IPS-20b (cell line): ENCODE measurements at regions not wholly inside any gene's neighbourhood (a gene's known extent, or its start where the extent isn't known, plus 50 kb on each side); places are given as distances from the start of the nearest gene placed in this dataset.

Experiments used
- H3K27ac ChIP-seq: one replicate; pipeline ENCODE4 v1.5.1; 2013; ENCODE audit warnings: low read length
- H3K27me3 ChIP-seq: 2 replicates; pipeline ENCODE4 v1.6.1; 2013; ENCODE audit warnings: mild to moderate bottlenecking, low read length, inconsistent platforms; ENCODE audit not compliant: insufficient read depth
- H3K36me3 ChIP-seq: 2 replicates; pipeline ENCODE4 v1.6.1; 2013; ENCODE audit warnings: low read depth, mild to moderate bottlenecking, inconsistent platforms, low read length, moderate library complexity; ENCODE audit not compliant: insufficient read depth
- H3K4me1 ChIP-seq: 2 replicates; pipeline ENCODE4 v1.6.1; 2013; ENCODE audit warnings: mild to moderate bottlenecking, control low read depth, inconsistent platforms, low read length, moderate library complexity; ENCODE audit not compliant: insufficient read depth
- H3K4me3 ChIP-seq: 2 replicates; pipeline ENCODE4 v1.5.1; 2013; ENCODE audit warnings: mild to moderate bottlenecking, low read length, inconsistent platforms
- H3K9ac ChIP-seq: 2 replicates; pipeline ENCODE4 v1.6.1; 2013; ENCODE audit warnings: low read depth, mild to moderate bottlenecking, inconsistent platforms, low read length, moderate library complexity
- H3K9me3 ChIP-seq: 2 replicates; pipeline ENCODE4 v1.6.1; 2013; ENCODE audit warnings: mild to moderate bottlenecking, low read depth, low read length, inconsistent platforms; ENCODE audit not compliant: insufficient read depth

- no peak overlapping the region for H3K4me3 ChIP-seq
- H3K27me3 ChIP-seq = no peaks in the 10 kb centered on the region
- H3K9me3 ChIP-seq = no peaks in the 10 kb centered on the region
- H3K9ac ChIP-seq = no peak overlapping the region
- no peaks in the 10 kb centered on the region for H3K4me1 ChIP-seq
- no peak overlapping the region for H3K27ac ChIP-seq
- H3K36me3 ChIP-seq = no peaks in the 10 kb centered on the region
Measured at GRCh38 chr15:93587059-93587521, 498.1 kb upstream of the RGMA start.

- no peak overlapping the region for H3K4me3 ChIP-seq
- no peak overlapping the region for H3K27ac ChIP-seq
- H3K36me3 ChIP-seq = no peaks in the 10 kb centered on the region
- no peaks in the 10 kb centered on the region for H3K27me3 ChIP-seq
- no peak overlapping the region for H3K9ac ChIP-seq
- H3K4me1 ChIP-seq = no peaks in the 10 kb centered on the region
- no peaks in the 10 kb centered on the region for H3K9me3 ChIP-seq
Measured at GRCh38 chr15:93585012-93585411, 496.0 kb upstream of the RGMA start.

DNA sequence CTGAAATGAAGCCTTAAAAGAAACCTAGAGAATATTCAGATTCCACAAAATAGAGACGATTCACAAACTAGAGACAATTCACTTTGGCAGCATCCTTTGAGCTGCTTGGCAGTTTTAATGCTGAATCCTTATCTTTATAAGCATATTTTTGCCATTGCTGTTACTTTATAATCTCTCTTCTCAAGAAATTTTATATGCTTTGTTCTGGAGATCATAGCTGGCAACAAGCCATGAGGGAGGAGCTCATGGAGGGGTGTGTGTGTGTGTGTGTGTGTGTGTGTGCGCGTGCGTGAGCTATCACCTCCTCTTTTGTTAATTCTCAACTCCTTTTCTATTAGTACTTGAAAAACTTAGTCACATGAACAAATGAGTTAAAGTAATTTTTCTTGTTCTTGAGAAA lies 495.0 kb upstream of the RGMA start:
- Histone ChIP-seq H3K36me3 (no peaks in the 10 kb centered on the region), H3K27me3 (no peaks in the 10 kb centered on the region), H3K27ac (no peak overlapping the region), H3K9ac (no peak overlapping the region), H3K9me3 (no peaks in the 10 kb centered on the region), H3K4me3 (no peak overlapping the region), H3K4me1 (no peaks in the 10 kb centered on the region)

DNA sequence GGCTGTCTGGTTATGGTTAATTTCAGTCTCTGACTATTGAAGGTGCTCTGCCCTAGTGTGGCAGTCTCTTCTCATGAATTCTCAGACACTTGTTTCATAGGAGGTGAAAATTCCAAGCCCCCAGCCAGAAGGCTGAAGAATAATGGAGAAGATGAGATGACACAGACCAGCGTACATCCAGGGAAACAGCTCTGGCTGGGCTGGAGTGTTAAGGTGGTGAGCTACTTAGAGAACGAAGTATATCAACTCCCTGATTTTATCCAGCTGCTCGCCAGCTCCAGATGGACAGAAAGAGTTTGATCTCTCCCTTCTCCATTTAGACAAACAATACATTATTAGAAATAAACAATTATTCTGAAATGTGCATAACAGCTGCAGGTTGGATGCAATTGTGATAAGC lies 494.5 kb upstream of the RGMA start:
- H3K36me3 ChIP-seq = no peaks in the 10 kb centered on the region

DNA sequence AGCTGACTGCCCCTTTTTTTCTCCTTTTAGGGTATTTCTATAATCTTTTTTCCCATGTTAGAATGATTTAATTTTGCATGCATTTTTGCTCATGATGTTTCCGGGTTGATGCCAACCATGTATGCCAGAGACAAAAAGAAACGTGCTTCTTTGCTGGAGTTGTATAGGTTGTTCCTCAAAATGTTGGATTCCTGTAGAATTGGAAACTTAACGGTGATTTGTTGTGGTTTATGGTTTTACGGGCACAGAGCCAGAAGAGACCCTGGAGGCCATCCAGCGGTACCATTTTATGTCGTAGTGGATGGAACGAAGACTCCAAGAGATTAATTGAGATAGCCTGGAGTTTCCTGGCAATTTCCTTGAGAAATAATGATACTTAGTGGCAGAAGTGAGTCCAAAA lies 481.5 kb upstream of the RGMA start:
- no peaks in the 10 kb centered on the region for H3K36me3 ChIP-seq
- no peak overlapping the region for H3K9ac ChIP-seq
- no peaks in the 10 kb centered on the region for H3K27me3 ChIP-seq
- H3K4me1 ChIP-seq = no peaks in the 10 kb centered on the region
- H3K9me3 ChIP-seq = no peaks in the 10 kb centered on the region; the same call in 1 of the 2 replicates
- H3K27ac ChIP-seq = no peak overlapping the region
- no peak overlapping the region for H3K4me3 ChIP-seq

More for the DNA sequence above, 494.5 kb upstream of the RGMA start:
- no peak overlapping the region for H3K4me3 ChIP-seq
- no peaks in the 10 kb centered on the region for H3K9me3 ChIP-seq
- H3K4me1 ChIP-seq = no peaks in the 10 kb centered on the region
- H3K9ac ChIP-seq = no peak overlapping the region
- no peak overlapping the region for H3K27ac ChIP-seq
- H3K27me3 ChIP-seq = no peaks in the 10 kb centered on the region

DNA sequence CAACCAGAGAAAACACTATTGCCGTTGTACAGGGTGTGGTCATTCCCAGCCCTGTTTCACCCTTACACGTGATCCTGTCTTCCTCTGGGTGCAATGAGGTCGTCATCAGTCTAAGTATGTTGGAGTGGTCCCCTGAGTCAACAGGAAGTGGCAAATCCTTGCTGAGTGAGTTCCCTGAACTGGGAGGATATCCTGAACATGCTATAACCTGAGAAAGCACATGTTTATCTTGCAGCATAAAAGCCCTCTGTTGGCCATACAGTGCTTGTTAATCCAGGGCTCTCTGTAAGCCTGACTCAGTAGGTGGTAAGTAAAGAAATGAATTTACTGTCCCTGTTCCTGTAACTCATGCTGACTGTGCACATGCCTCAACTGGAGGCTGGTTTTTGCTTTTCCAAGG lies 477.8 kb upstream of the RGMA start:
- Histone ChIP-seq H3K27ac (no peak overlapping the region), H3K9me3 (no peaks in the 10 kb centered on the region), H3K4me1 (no peaks in the 10 kb centered on the region), H3K36me3 (no peaks in the 10 kb centered on the region), H3K9ac (no peak overlapping the region), H3K27me3 (no peaks in the 10 kb centered on the region), H3K4me3 (no peak overlapping the region)

DNA sequence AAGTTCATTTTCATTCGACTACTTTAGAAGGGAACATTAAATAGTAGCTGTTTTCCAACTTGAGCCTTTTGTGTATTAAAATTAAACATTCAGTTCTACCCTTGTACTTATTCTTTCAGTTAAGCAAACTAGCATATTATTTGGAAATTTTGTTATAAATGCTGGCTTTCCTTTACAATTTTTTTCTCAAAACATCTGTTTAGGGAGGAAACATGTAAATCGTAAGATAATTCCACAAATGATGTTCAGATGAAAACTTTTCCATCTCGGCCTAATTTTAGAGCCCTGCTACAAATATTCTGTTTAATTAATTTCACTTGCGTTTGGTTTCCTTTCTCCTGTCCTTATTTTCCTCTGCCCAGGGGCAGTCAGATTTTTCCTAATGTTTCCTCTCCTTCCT lies 476.2 kb upstream of the RGMA start:
- Histone ChIP-seq H3K27ac (no peak overlapping the region), H3K9ac (no peak overlapping the region), H3K4me1 (no peaks in the 10 kb centered on the region), H3K9me3 (no peaks in the 10 kb centered on the region), H3K36me3 (no peaks in the 10 kb centered on the region), H3K27me3 (no peaks in the 10 kb centered on the region), H3K4me3 (no peak overlapping the region)

DNA sequence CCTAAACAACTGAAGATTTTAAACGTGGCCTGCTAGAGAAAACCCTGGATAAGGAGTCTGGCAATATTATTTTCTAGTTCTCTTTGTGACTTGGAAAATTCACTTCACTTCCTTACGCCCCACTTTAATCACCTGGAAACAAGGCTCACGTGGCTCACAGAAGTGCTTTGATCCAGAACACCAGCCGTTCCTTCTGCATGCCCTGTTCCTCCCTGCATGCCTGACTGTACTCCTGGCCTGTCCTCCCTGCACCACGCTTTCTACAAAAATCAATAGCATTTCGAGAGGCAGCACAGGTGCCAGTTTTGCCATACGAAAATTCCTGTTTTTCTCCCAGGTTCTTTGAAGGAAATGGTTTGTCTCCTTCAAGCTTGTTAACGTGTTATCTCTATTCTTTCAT lies 474.2 kb upstream of the RGMA start:
- H3K4me3 ChIP-seq = no peak overlapping the region
- no peaks in the 10 kb centered on the region for H3K27me3 ChIP-seq
- no peak overlapping the region for H3K9ac ChIP-seq
- no peaks in the 10 kb centered on the region for H3K9me3 ChIP-seq
- no peaks in the 10 kb centered on the region for H3K4me1 ChIP-seq
- H3K27ac ChIP-seq = no peak overlapping the region
- no peaks in the 10 kb centered on the region for H3K36me3 ChIP-seq

DNA sequence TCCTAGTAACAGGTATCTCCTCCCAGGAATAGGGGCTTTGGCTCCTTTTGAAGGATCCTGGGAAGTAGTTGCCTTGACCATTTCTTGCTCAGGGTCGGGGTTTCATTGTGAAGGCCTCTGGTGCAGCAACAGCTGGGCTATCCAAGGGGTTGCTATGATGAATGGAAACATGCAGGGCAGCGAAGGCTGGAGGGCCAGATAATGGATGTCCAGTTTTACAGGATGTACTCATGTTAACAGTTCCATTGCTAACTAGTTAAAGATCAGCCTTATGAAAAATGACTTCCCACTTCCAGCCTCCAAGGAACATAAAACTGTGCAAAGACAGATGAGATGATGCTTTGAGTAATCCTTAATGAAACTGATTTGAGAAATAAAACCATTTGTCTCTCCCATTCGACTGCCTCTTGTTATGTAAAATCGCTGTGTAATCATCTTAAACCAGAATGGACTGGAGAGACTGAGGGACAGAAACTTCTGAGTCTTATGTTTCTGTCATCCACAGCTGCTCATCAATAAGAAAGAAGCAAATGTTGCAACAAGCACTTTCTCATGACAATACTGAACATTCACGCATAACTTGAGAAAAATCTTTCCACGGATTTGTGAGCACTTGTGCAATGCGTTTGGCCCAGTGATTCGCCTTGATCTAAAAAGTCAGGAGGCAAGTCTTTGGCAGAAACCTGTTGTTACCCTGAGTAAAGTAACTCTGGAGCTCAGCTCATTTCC lies 473.5 kb upstream of the RGMA start:
- no peak overlapping the region for H3K9ac ChIP-seq
- no peak overlapping the region for H3K27ac ChIP-seq
- H3K36me3 ChIP-seq = no peaks in the 10 kb centered on the region
- no peaks in the 10 kb centered on the region for H3K9me3 ChIP-seq
- H3K27me3 ChIP-seq = no peaks in the 10 kb centered on the region
- H3K4me3 ChIP-seq = no peak overlapping the region
- no peaks in the 10 kb centered on the region for H3K4me1 ChIP-seq

DNA sequence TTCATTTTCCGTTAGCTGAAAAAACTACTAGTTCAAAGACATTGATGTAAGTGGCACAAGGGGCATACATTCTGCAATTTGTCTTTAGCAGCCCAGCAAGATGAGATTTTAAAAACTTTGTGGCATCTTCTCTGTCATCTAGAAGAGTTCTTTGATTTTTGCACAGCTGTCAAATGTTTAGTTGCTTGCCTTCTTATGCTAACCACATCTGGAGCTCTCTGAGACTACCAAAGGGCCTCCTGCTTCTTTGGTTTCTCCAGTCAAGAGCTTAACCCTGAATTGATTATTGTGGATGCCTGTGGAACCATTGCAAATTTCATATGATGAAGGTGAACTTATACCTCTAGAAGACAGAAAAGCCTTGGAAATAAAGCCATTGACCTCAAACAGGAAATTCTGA lies 468.7 kb upstream of the RGMA start:
- Histone ChIP-seq H3K4me3 (no peak overlapping the region), H3K27me3 (no peaks in the 10 kb centered on the region), H3K4me1 (no peaks in the 10 kb centered on the region), H3K27ac (no peak overlapping the region), H3K9ac (no peak overlapping the region), H3K9me3 (no peaks in the 10 kb centered on the region), H3K36me3 (no peaks in the 10 kb centered on the region)

DNA sequence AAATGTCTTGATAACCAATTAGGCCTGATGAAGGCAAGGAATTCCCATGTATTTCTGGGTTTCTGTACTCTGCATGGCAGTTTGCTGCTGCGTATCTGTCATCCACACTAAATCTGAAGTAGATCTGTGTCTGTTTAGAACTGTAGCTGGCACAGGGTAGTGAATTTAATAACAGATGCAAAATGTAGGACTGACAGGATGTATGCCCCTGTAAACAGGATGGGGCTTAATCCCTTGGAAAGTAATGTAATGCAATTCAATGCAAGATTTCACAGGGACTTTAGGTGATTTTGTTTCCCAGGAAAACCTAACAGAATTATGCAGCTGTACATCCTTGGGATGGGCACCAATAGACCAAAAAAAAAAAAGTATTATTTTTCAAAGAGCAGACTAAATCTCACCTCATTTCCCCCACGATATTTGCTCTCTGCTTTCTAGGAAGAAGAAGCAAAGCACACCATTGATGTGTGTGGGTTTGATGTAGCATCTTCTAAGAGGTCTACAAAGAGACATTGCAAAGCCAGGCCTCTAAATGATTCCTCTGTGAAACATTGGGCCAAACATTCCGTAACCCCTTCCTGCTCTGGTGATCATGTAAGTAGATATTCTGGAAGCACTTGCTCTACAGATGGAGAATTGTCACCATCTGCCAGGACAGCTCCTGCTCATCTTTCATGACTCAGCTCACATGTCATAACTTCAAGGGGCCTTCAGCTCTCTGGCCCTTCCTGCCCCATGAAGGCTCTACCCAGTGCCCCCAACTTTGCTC lies 464.3 kb upstream of the RGMA start:
- H3K9me3 ChIP-seq = no peaks in the 10 kb centered on the region
- no peaks in the 10 kb centered on the region for H3K27me3 ChIP-seq
- no peak overlapping the region for H3K9ac ChIP-seq
- H3K36me3 ChIP-seq = no peaks in the 10 kb centered on the region
- H3K27ac ChIP-seq = no peak overlapping the region
- no peaks in the 10 kb centered on the region for H3K4me1 ChIP-seq
- H3K4me3 ChIP-seq = no peak overlapping the region

GRCh38 chr15:93543093-93543492 lies 454.1 kb upstream of the RGMA start:
- Histone ChIP-seq H3K9ac (no peak overlapping the region), H3K27ac (no peak overlapping the region), H3K27me3 (no peaks in the 10 kb centered on the region), H3K4me3 (no peak overlapping the region), H3K36me3 (no peaks in the 10 kb centered on the region), H3K4me1 (no peaks in the 10 kb centered on the region), H3K9me3 (no peaks in the 10 kb centered on the region)
